MCF 10A (cell line): ENCODE measurements at regions not wholly inside any gene's neighbourhood (a gene's known extent, or its start where the extent isn't known, plus 50 kb on each side); places are given as distances from the start of the nearest gene placed in this dataset.

ENCODE experiments used
- BruUV-seq: library from RNA; stranded (reverse); fragments of 400-500 nt; replicated peaks from 2 replicates; lab custom pipeline; 2021; lab: Mats Ljungman, UMichigan
- CTCF ChIA-PET: fragments of 300-600 bp; sonication (Branson Sonifier 250); formaldehyde crosslinking; extraction: SDS; loops from one replicate; lab custom pipeline; 2021; ENCODE audit warnings: antibody characterized with exemption, inconsistent platforms; lab: Yijun Ruan, JAX
- POLR2A ChIA-PET: fragments of 300-600, 350-650 bp; sonication (Branson Sonifier 250); formaldehyde crosslinking; extraction: SDS; loops from one replicate; lab custom pipeline; 2020; ENCODE audit warnings: antibody characterized with exemption, inconsistent platforms; lab: Yijun Ruan, JAX
- DNase-seq: peaks from one replicate; pipeline ENCODE4 v3.0.0-alpha.2; 2018; ENCODE audit not compliant: unreplicated experiment
- H3K27ac Mint-ChIP-seq: one replicate; pipeline ENCODE4 v1.8.0; 2022; ENCODE audit warnings: mild to moderate bottlenecking, low read depth, mixed read lengths; ENCODE audit not compliant: unreplicated experiment
- H3K27me3 Mint-ChIP-seq: one replicate; pipeline ENCODE4 v1.8.0; 2022; ENCODE audit warnings: mixed read lengths; ENCODE audit not compliant: insufficient read depth, unreplicated experiment
- H3K36me3 Mint-ChIP-seq: one replicate; pipeline ENCODE4 v1.8.0; 2022; ENCODE audit warnings: mild to moderate bottlenecking, moderate library complexity, mixed read lengths; ENCODE audit not compliant: insufficient read depth, unreplicated experiment
- H3K4me1 Mint-ChIP-seq: one replicate; pipeline ENCODE4 v1.8.0; 2022; ENCODE audit warnings: mixed read lengths; ENCODE audit not compliant: insufficient read depth, unreplicated experiment
- H3K4me3 Mint-ChIP-seq: one replicate; pipeline ENCODE4 v1.8.0; 2022; ENCODE audit warnings: mild to moderate bottlenecking, moderate library complexity, mixed read lengths; ENCODE audit not compliant: unreplicated experiment
- H3K9me3 Mint-ChIP-seq: one replicate; pipeline ENCODE4 v1.8.0; 2022; ENCODE audit warnings: mixed read lengths; ENCODE audit not compliant: unreplicated experiment
- CTCF ChIP-seq: fragments of 200-600 bp; IDR thresholded peaks from one replicate; pipeline ENCODE4 v1.8.0; 2022; ENCODE audit warnings: antibody characterized with exemption, mild to moderate bottlenecking; ENCODE audit not compliant: unreplicated experiment
- intact Hi-C: fragments of 100-400 bp; cut with micrococcal nuclease; formaldehyde crosslinking; loops from 2 replicates; pipeline ENCODE4 v1.14.1; 2022

GRCh38 chr4:138010639-138011038 lies 231.5 kb downstream of the SLC7A11 start:
- no peak overlapping the region for H3K27ac Mint-ChIP-seq
- ChIA-PET POLR2A (interaction anchor here (0.9 kb wide), 1 partner anchor 11 kb away, joined by 3 read pairs; no protein-coding TSS in a partner anchor), CTCF (interaction anchor here (0.6 to 1.1 kb wide), 4 partner anchors 18 to 513 kb away, joined by 3 read pairs; no protein-coding TSS in a partner anchor)
- no peak for DNase-seq
- no peaks in the 10 kb centered on the region for H3K27me3 Mint-ChIP-seq
- no TSS peak for BruUV-seq
- H3K4me3 Mint-ChIP-seq: no peak overlapping the region
- H3K36me3 Mint-ChIP-seq: no peaks in the 10 kb centered on the region
- no peaks in the 10 kb centered on the region for H3K4me1 Mint-ChIP-seq
- H3K9me3 Mint-ChIP-seq: no peaks in the 10 kb centered on the region
- intact Hi-C loops: no loop called here
- TF ChIP-seq CTCF: no peak

DNA sequence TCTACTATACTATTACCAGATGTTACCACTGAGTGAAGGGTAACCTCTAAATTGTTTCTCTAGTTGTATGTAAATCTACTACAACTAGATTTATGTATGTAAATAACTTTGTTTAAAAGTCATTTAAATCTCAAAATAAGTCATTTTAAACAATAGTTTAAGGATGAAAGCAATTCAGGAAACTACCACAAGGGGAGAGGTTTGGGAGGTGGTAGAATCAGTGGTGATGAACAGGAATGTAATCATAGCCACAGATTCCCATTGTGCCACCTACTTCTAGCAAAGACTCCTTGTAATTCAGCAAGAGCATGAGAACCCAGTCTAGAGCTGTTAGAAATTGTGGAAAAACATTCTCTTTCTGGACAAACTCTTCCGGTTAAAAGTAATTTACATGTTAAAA lies 234.6 kb downstream of the SLC7A11 start:
- Mint-ChIP-seq H3K4me1 (peaks cover 6% of the 10 kb centered on the region), H3K27ac (no peak overlapping the region), H3K27me3 (no peaks in the 10 kb centered on the region), H3K36me3 (no peaks in the 10 kb centered on the region), H3K9me3 (no peaks in the 10 kb centered on the region), H3K4me3 (no peak overlapping the region)
- ChIA-PET CTCF (interaction anchor here (0.6 kb wide), 1 partner anchor 352 kb away, joined by 3 read pairs; no protein-coding TSS in a partner anchor), POLR2A (no interaction called here)
- peak; percentile 25 for TF ChIP-seq CTCF
- BruUV-seq: no TSS peak
- intact Hi-C loops: no loop called here
- DNase-seq: peak; percentile 13

GRCh38 chr4:138005486-138005885 lies 236.7 kb downstream of the SLC7A11 start:
- Mint-ChIP-seq H3K27ac (no peak overlapping the region), H3K27me3 (no peaks in the 10 kb centered on the region), H3K4me3 (no peak overlapping the region), H3K9me3 (no peaks in the 10 kb centered on the region), H3K4me1 (peaks cover 6% of the 10 kb centered on the region), H3K36me3 (no peaks in the 10 kb centered on the region)
- POLR2A ChIA-PET: no interaction called here
- TF ChIP-seq CTCF: no peak
- intact Hi-C loops: no loop called here
- DNase-seq: no peak
- CTCF ChIA-PET: interaction anchor here (0.6 kb wide), 1 partner anchor 928 kb away, joined by 3 read pairs; no protein-coding TSS in a partner anchor
- BruUV-seq: no TSS peak

DNA sequence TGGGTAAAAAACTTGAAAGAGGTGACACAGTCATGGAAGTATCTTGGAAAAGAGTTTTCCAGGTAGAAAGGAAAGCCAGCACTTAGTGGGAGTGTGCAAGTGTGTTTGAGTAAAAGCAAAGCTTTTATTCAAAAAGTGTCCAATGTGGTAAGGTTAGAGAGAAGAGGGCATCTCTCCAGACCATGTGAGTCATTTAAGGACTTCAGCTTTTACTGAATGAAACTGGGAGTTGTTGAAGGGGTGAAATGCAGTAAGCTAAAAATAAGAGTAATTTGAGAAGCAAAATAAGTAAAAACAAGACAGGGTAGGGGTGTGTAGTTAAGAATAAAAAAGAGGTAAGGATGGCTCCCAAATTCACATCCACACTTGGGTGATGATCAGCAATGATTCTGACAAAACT lies 238.9 kb downstream of the SLC7A11 start:
- TF ChIP-seq CTCF: no peak
- Mint-ChIP-seq H3K27me3 (no peaks in the 10 kb centered on the region), H3K4me3 (no peak overlapping the region), H3K36me3 (no peaks in the 10 kb centered on the region), H3K27ac (no peak overlapping the region), H3K4me1 (peaks cover 6% of the 10 kb centered on the region), H3K9me3 (no peaks in the 10 kb centered on the region)
- POLR2A ChIA-PET: interaction anchor here (0.7 kb wide), 1 partner anchor 27 kb away, joined by 4 read pairs; no protein-coding TSS in a partner anchor
- intact Hi-C loops: no loop called here
- no TSS peak for BruUV-seq
- CTCF ChIA-PET: no interaction called here
- DNase-seq: no peak
